ENCODE measurements at regions not wholly inside any gene's neighbourhood (a gene's known extent, or its start where the extent isn't known, plus 50 kb on each side); places are given as distances from the start of the nearest gene placed in this dataset.

- TF ChIP-seq CTCF (IDR thresholded peaks at IDR 0.05) = no peak
These were observed 288.5 kb upstream of the POT1 start for GRCh38 chr7:125218076-125218475.

GRCh38 chr7:125201002-125201401 lies 271.4 kb upstream of the POT1 start:
- TF ChIP-seq CTCF (IDR thresholded peaks at IDR 0.05) = no peak

- TF ChIP-seq CTCF (IDR thresholded peaks at IDR 0.05) = no peak
These were observed 268.2 kb upstream of the POT1 start for GRCh38 chr7:125197731-125198393.

- TF ChIP-seq CTCF (IDR thresholded peaks at IDR 0.05) = no peak
These were observed 265.5 kb upstream of the POT1 start for GRCh38 chr7:125195156-125195555.

GRCh38 chr7:125193263-125193662 lies 263.6 kb upstream of the POT1 start:
- TF ChIP-seq CTCF (IDR thresholded peaks at IDR 0.05) = no peak

GRCh38 chr7:125184801-125185200 lies 255.2 kb upstream of the POT1 start:
- no peak for TF ChIP-seq CTCF (IDR thresholded peaks at IDR 0.05)

- TF ChIP-seq CTCF (IDR thresholded peaks at IDR 0.05) = no peak
These were observed 243.9 kb upstream of the POT1 start for GRCh38 chr7:125173571-125173970.

- TF ChIP-seq CTCF (IDR thresholded peaks at IDR 0.05) = no peak
These were observed 239.5 kb upstream of the POT1 start for GRCh38 chr7:125169088-125169487.
